Natural killer cell (primary cell): ENCODE measurements at regions not wholly inside any gene's neighbourhood (a gene's known extent, or its start where the extent isn't known, plus 50 kb on each side); places are given as distances from the start of the nearest gene placed in this dataset.

Source experiments
- ATAC-seq, 3 donors: fragments of 150-1000 bp in 2 of 3; fragments of 200-7000 bp in 1 of 3; cut with Tn5 transposase; 1 replicate in 1 of 3; 2 replicates in 2 of 3; pipeline ENCODE4 v1.10.0; 2021; ENCODE audit warnings: mild to moderate bottlenecking in 2 of 3, moderate library complexity in 2 of 3
- DNase-seq, 2 donors: peaks; one replicate each; pipeline versions ENCODE4 v3.0.0 to v3.0.0-alpha.2; 2013 to 2021; ENCODE audit warnings: mixed read lengths in 1 of 2
- H3K27ac ChIP-seq: one replicate; pipeline ENCODE4 v1.5.1; 2013; ENCODE audit warnings: mild to moderate bottlenecking, low read length
- H3K27me3 ChIP-seq: one replicate; pipeline ENCODE4 v1.6.1; 2013; ENCODE audit warnings: low read length; ENCODE audit not compliant: control insufficient read depth, insufficient read depth
- H3K36me3 ChIP-seq: one replicate; pipeline ENCODE4 v1.6.1; 2013; ENCODE audit warnings: low read length; ENCODE audit not compliant: control insufficient read depth, insufficient read depth
- H3K4me1 ChIP-seq: one replicate; pipeline ENCODE4 v1.6.1; 2013; ENCODE audit warnings: low read length; ENCODE audit not compliant: control insufficient read depth, insufficient read depth
- H3K4me3 ChIP-seq: one replicate; pipeline ENCODE4 v1.5.1; 2013; ENCODE audit warnings: low read length
- H3K9me3 ChIP-seq: one replicate; pipeline ENCODE4 v1.6.1; 2013; ENCODE audit warnings: low read length; ENCODE audit not compliant: control insufficient read depth, insufficient read depth
- H3K27ac Mint-ChIP-seq, 2 donors: one replicate each; pipeline ENCODE4 v1.8.0; 2022; ENCODE audit warnings: mild to moderate bottlenecking in 2 of 2, mixed read lengths in 2 of 2, moderate library complexity in 1 of 2
- H3K27me3 Mint-ChIP-seq, 2 donors: one replicate each; pipeline ENCODE4 v1.8.0; 2022; ENCODE audit warnings: low read depth in 2 of 2, mixed read lengths in 2 of 2
- H3K36me3 Mint-ChIP-seq: one replicate; pipeline ENCODE4 v1.8.0; 2022; ENCODE audit warnings: mixed read lengths
- H3K4me1 Mint-ChIP-seq, 2 donors: one replicate each; pipeline ENCODE4 v1.8.0; 2022; ENCODE audit warnings: mixed read lengths in 2 of 2
- H3K4me3 Mint-ChIP-seq: one replicate; pipeline ENCODE4 v1.8.0; 2022; ENCODE audit warnings: mild to moderate bottlenecking, moderate library complexity, mixed read lengths
- H3K9me3 Mint-ChIP-seq, 2 donors: one replicate each; pipeline ENCODE4 v1.8.0; 2022; ENCODE audit warnings: mixed read lengths in 2 of 2
- CTCF ChIP-seq: fragments of 200-600 bp; IDR thresholded peaks from one replicate; pipeline ENCODE4 v1.8.0; 2022; ENCODE audit warnings: antibody characterized with exemption
- WGBS: methylation state at CpG from one replicate; pipeline ENCODE4 v1.1.7; 2013; ENCODE audit warnings: missing lambda C conversion rate; ENCODE audit not compliant: insufficient coverage; 5-methylcytosine and 5-hydroxymethylcytosine counted together
- intact Hi-C: fragments of 100-400 bp; cut with micrococcal nuclease; formaldehyde crosslinking; loops from one replicate; pipeline ENCODE4 v1.14.2; 2022

DNA sequence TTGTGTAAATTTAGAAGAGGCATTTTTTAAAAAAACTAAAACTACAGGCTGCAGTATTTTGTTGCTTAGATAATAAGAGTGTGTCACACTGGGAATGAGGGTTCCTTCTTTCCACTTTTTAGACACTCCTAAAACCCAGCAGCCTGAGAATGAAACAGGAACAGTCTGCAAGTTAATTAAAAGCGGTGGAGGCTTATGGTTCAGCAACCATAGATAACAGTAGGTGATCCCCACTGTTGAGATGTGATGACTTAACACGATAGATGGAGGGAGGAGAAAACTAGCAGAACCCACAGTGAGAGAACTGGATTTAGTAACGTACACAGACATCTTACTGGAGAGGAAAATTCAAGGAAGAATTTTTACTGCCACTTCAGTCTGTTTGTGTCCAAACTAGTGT lies 767.3 kb downstream of the C4orf33 start:
- no peaks in the 10 kb centered on the region for H3K27me3 Mint-ChIP-seq
- no peak overlapping the region for H3K27ac ChIP-seq
- H3K9me3 ChIP-seq = no peaks in the 10 kb centered on the region
- H3K27me3 ChIP-seq = no peaks in the 10 kb centered on the region
- H3K4me1 ChIP-seq = no peaks in the 10 kb centered on the region
- no peak for DNase-seq
- peaks cover 8 to 14% of the 10 kb centered on the region in 2 donors for H3K9me3 Mint-ChIP-seq
- no peaks in the 10 kb centered on the region for H3K4me1 Mint-ChIP-seq
- TF ChIP-seq CTCF = no peak
- no peak overlapping the region for H3K4me3 Mint-ChIP-seq
- H3K36me3 ChIP-seq = no peaks in the 10 kb centered on the region
- no peaks in the 10 kb centered on the region for H3K36me3 Mint-ChIP-seq
- WGBS = 74% methylated on average over 3 of the region's 3 CpGs
- no peak overlapping the region for H3K4me3 ChIP-seq
- intact Hi-C loops = no loop called here
- ATAC-seq = no peak
- no peak overlapping the region for H3K27ac Mint-ChIP-seq

DNA sequence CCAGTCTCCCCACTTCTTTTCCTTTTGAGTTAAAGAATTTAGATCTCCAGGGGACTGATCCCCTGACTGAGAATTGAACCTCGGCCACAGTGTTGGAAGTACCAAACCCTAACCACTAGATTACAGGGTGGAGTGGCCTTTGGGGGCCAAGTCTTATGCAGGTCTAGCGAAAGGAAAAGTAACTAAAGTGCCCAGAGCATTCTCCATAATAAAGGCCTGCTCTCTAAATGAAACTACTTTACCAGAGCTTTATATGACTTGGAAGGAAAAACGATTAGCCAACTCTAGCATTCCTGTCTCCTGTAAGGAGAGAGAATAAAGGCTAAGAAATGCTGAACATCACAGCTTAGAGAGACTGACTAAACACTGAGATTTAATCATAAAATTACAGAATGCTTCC lies 788.0 kb downstream of the C4orf33 start:
- H3K27me3 ChIP-seq = no peaks in the 10 kb centered on the region
- 82% methylated on average over 2 of the region's 3 CpGs for WGBS
- H3K27ac Mint-ChIP-seq = no peak overlapping the region
- H3K36me3 Mint-ChIP-seq = no peaks in the 10 kb centered on the region
- intact Hi-C loops = no loop called here
- H3K36me3 ChIP-seq = no peaks in the 10 kb centered on the region
- peaks cover 9 to 15% of the 10 kb centered on the region in 2 donors for H3K9me3 Mint-ChIP-seq
- no peak overlapping the region for H3K27ac ChIP-seq
- ATAC-seq (no peak), DNase-seq (no peak)
- H3K4me1 Mint-ChIP-seq = no peaks in the 10 kb centered on the region
- no peak overlapping the region for H3K4me3 Mint-ChIP-seq
- H3K4me3 ChIP-seq = no peak overlapping the region
- H3K9me3 ChIP-seq = no peaks in the 10 kb centered on the region
- H3K4me1 ChIP-seq = no peaks in the 10 kb centered on the region
- no peaks in the 10 kb centered on the region for H3K27me3 Mint-ChIP-seq
- TF ChIP-seq CTCF = no peak

DNA sequence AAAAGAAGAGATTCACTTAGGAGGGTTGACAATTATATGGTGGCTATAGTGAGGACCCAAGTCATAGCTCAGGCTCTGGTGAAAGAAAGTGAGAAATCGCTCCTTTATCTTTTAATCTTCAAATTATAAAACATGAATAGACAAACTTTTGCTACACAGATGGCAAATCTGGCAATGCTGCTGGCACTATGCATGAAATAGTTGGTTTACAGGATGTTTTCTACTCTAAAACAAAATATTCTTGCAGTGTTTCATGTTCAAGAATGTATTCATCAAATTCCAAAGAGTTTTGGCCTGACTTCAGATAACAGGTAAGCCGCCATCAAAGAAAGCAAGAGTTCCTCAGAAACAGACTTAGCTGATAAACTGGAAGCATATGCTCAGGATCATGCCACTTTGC lies 801.2 kb downstream of the C4orf33 start:
- Mint-ChIP-seq H3K27me3 (no peaks in the 10 kb centered on the region), H3K27ac (no peak overlapping the region), H3K36me3 (peaks cover 1% of the 10 kb centered on the region), H3K4me3 (no peak overlapping the region), H3K9me3 (peaks cover 13 to 18% of the 10 kb centered on the region in 2 donors), H3K4me1 (no peaks in the 10 kb centered on the region)
- no peak overlapping the region for H3K27ac ChIP-seq
- no peaks in the 10 kb centered on the region for H3K36me3 ChIP-seq
- H3K9me3 ChIP-seq = peaks cover 3% of the 10 kb centered on the region
- H3K27me3 ChIP-seq = no peaks in the 10 kb centered on the region
- H3K4me1 ChIP-seq = no peaks in the 10 kb centered on the region
- 83% methylated on average over 1 of the region's 2 CpGs for WGBS
- TF ChIP-seq CTCF = no peak
- no peak overlapping the region for H3K4me3 ChIP-seq
- ATAC-seq = no peak
- intact Hi-C loops = no loop called here
- DNase-seq = no peak

DNA sequence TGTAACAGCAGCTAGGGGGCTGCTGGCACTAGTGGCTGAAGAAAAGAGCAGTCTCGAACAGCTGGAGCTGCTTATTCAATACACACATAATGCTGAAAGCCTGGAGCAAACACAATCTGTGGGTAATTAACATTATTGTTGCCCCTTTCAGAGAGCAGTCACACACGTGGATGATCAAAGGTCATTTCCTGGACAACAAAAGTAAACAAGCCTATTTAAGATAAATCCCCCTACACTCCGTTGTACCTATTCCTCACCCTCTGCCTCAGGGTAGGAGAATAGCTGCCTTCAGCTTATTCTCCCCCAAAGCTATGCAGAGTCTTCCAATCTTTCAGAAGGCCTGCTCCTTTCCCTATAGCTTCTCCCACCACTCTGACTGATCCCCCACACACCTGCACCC lies 803.9 kb downstream of the C4orf33 start:
- Mint-ChIP-seq H3K4me1 (no peaks in the 10 kb centered on the region), H3K27me3 (no peaks in the 10 kb centered on the region), H3K36me3 (no peaks in the 10 kb centered on the region), H3K9me3 (peaks cover 15 to 20% of the 10 kb centered on the region in 2 donors), H3K4me3 (no peak overlapping the region), H3K27ac (no peak overlapping the region)
- Histone ChIP-seq H3K27me3 (no peaks in the 10 kb centered on the region), H3K4me3 (no peak overlapping the region), H3K9me3 (peaks cover 3% of the 10 kb centered on the region), H3K36me3 (no peaks in the 10 kb centered on the region), H3K27ac (no peak overlapping the region), H3K4me1 (no peaks in the 10 kb centered on the region)
- no peak for TF ChIP-seq CTCF
- DNase-seq (no peak), ATAC-seq (no peak)
- WGBS = 64% methylated on average over 3 of the region's 3 CpGs
- intact Hi-C loops = no loop called here
